Immature natural killer cell (primary cell): ENCODE measurements at regions not wholly inside any gene's neighbourhood (a gene's known extent, or its start where the extent isn't known, plus 50 kb on each side); places are given as distances from the start of the nearest gene placed in this dataset.

Experiments
- DNase-seq, 3 donors: peaks; one replicate each; pipeline ENCODE4 v3.0.0; 2022; ENCODE audit warnings: mixed read lengths in 1 of 3
- H3K27ac Mint-ChIP-seq, 6 donors: one replicate each; pipeline ENCODE4 v1.8.0; 2020; ENCODE audit warnings: mixed read lengths in 6 of 6, mild to moderate bottlenecking in 5 of 6, inconsistent platforms in 4 of 6, moderate library complexity in 3 of 6
- H3K27me3 Mint-ChIP-seq, 3 donors: one replicate each; pipeline ENCODE4 v1.8.0; 2020 to 2021; ENCODE audit warnings: low read depth in 3 of 3, mild to moderate bottlenecking in 3 of 3, mixed read lengths in 3 of 3, moderate library complexity in 3 of 3, inconsistent platforms in 1 of 3
- H3K36me3 Mint-ChIP-seq, 3 donors: one replicate each; pipeline ENCODE4 v1.8.0; 2020; ENCODE audit warnings: mixed read lengths in 3 of 3, inconsistent platforms in 2 of 3, mild to moderate bottlenecking in 2 of 3
- H3K4me1 Mint-ChIP-seq, 2 donors: one replicate each; pipeline ENCODE4 v1.8.0; 2020; ENCODE audit warnings: inconsistent platforms in 2 of 2, mild to moderate bottlenecking in 2 of 2, mixed read lengths in 2 of 2, moderate library complexity in 1 of 2
- H3K4me3 Mint-ChIP-seq, 5 donors: one replicate each; pipeline ENCODE4 v1.8.0; 2020; ENCODE audit warnings: mild to moderate bottlenecking in 5 of 5, mixed read lengths in 5 of 5, inconsistent platforms in 3 of 5, moderate library complexity in 3 of 5
- H3K9me3 Mint-ChIP-seq, 6 donors: one replicate each; pipeline ENCODE4 v1.8.0; 2020; ENCODE audit warnings: mild to moderate bottlenecking in 6 of 6, mixed read lengths in 6 of 6, inconsistent platforms in 4 of 6, moderate library complexity in 3 of 6

- H3K27ac Mint-ChIP-seq = no peak overlapping the region
- H3K27me3 Mint-ChIP-seq = peaks cover 3 to 12% (median 10%) of the 10 kb centered on the region in 3 donors
- H3K36me3 Mint-ChIP-seq = no peaks in the 10 kb centered on the region
- no peaks in the 10 kb centered on the region for H3K4me1 Mint-ChIP-seq
- H3K4me3 Mint-ChIP-seq = no peak overlapping the region
- DNase-seq = no peak
- peaks cover 0 to 2% (median 0%) of the 10 kb centered on the region in 6 donors for H3K9me3 Mint-ChIP-seq
Measured at GRCh38 chr10:117601716-117602115, 59.2 kb downstream of the EMX2 start.

GRCh38 chr10:117603081-117603480 lies 60.5 kb downstream of the EMX2 start:
- DNase-seq = no peak
- Mint-ChIP-seq H3K36me3 (no peaks in the 10 kb centered on the region), H3K9me3 (peaks cover 0 to 2% (median 0%) of the 10 kb centered on the region in 6 donors), H3K27ac (no peak overlapping the region), H3K4me1 (no peaks in the 10 kb centered on the region), H3K4me3 (no peak overlapping the region), H3K27me3 (peaks cover 3 to 7% (median 6%) of the 10 kb centered on the region in 3 donors)

- no peak overlapping the region for H3K27ac Mint-ChIP-seq
- H3K4me3 Mint-ChIP-seq = no peak overlapping the region
- H3K9me3 Mint-ChIP-seq = peaks cover 0 to 2% (median 0%) of the 10 kb centered on the region in 6 donors
- no peaks in the 10 kb centered on the region for H3K4me1 Mint-ChIP-seq
- peaks cover 3 to 7% (median 6%) of the 10 kb centered on the region in 3 donors for H3K27me3 Mint-ChIP-seq
- H3K36me3 Mint-ChIP-seq = no peaks in the 10 kb centered on the region
- DNase-seq = no peak
Measured at GRCh38 chr10:117603726-117604125, 61.2 kb downstream of the EMX2 start.

GRCh38 chr10:117609095-117609795 lies 66.7 kb downstream of the EMX2 start:
- H3K4me1 Mint-ChIP-seq = no peaks in the 10 kb centered on the region
- H3K27ac Mint-ChIP-seq = no peak overlapping the region
- peaks cover 1 to 7% (median 7%) of the 10 kb centered on the region in 3 donors for H3K27me3 Mint-ChIP-seq
- H3K36me3 Mint-ChIP-seq = no peaks in the 10 kb centered on the region
- no peak overlapping the region for H3K4me3 Mint-ChIP-seq
- DNase-seq = no peak
- no peaks in the 10 kb centered on the region for H3K9me3 Mint-ChIP-seq

GRCh38 chr10:117609796-117610170 lies 67.2 kb downstream of the EMX2 start:
- no peaks in the 10 kb centered on the region for H3K36me3 Mint-ChIP-seq
- H3K4me1 Mint-ChIP-seq = no peaks in the 10 kb centered on the region
- H3K4me3 Mint-ChIP-seq = no peak overlapping the region
- DNase-seq = no peak
- peaks cover 1 to 7% (median 7%) of the 10 kb centered on the region in 3 donors for H3K27me3 Mint-ChIP-seq
- no peaks in the 10 kb centered on the region for H3K9me3 Mint-ChIP-seq
- H3K27ac Mint-ChIP-seq = no peak overlapping the region

GRCh38 chr10:117610321-117610720 lies 67.8 kb downstream of the EMX2 start:
- DNase-seq = no peak
- Mint-ChIP-seq H3K4me1 (no peaks in the 10 kb centered on the region), H3K27me3 (peaks cover 1 to 7% (median 7%) of the 10 kb centered on the region in 3 donors), H3K27ac (no peak overlapping the region), H3K4me3 (no peak overlapping the region), H3K36me3 (no peaks in the 10 kb centered on the region), H3K9me3 (no peaks in the 10 kb centered on the region)

- no peaks in the 10 kb centered on the region for H3K9me3 Mint-ChIP-seq
Measured at GRCh38 chr10:117612113-117612512, 69.6 kb downstream of the EMX2 start.

GRCh38 chr10:117615649-117616048 lies 73.1 kb downstream of the EMX2 start:
- H3K4me3 Mint-ChIP-seq = no peak overlapping the region
- no peak for DNase-seq
- peaks cover 0 to 18% (median 7%) of the 10 kb centered on the region in 3 donors for H3K27me3 Mint-ChIP-seq
- H3K9me3 Mint-ChIP-seq = no peaks in the 10 kb centered on the region
- no peaks in the 10 kb centered on the region for H3K36me3 Mint-ChIP-seq
- no peak overlapping the region for H3K27ac Mint-ChIP-seq
- no peaks in the 10 kb centered on the region for H3K4me1 Mint-ChIP-seq

More at GRCh38 chr10:117612113-117612512, 69.6 kb downstream of the EMX2 start:
- Mint-ChIP-seq H3K4me3 (no peak overlapping the region), H3K27ac (no peak overlapping the region), H3K36me3 (no peaks in the 10 kb centered on the region), H3K27me3 (peaks cover 1 to 6% (median 3%) of the 10 kb centered on the region in 3 donors), H3K4me1 (no peaks in the 10 kb centered on the region)
- DNase-seq = no peak

GRCh38 chr10:117616179-117616578 lies 73.6 kb downstream of the EMX2 start:
- DNase-seq = no peak
- peaks cover 0 to 17% (median 5%) of the 10 kb centered on the region in 3 donors for H3K27me3 Mint-ChIP-seq
- H3K4me3 Mint-ChIP-seq = no peak overlapping the region
- H3K4me1 Mint-ChIP-seq = no peaks in the 10 kb centered on the region
- no peaks in the 10 kb centered on the region for H3K36me3 Mint-ChIP-seq
- no peaks in the 10 kb centered on the region for H3K9me3 Mint-ChIP-seq
- no peak overlapping the region for H3K27ac Mint-ChIP-seq

- Mint-ChIP-seq H3K36me3 (no peaks in the 10 kb centered on the region), H3K27me3 (peaks cover 0 to 15% (median 10%) of the 10 kb centered on the region in 3 donors), H3K27ac (no peak overlapping the region), H3K9me3 (no peaks in the 10 kb centered on the region), H3K4me1 (no peaks in the 10 kb centered on the region), H3K4me3 (no peak overlapping the region)
- no peak for DNase-seq
Measured at GRCh38 chr10:117617086-117617485, 74.5 kb downstream of the EMX2 start.

GRCh38 chr10:117617659-117618058 lies 75.1 kb downstream of the EMX2 start:
- DNase-seq = peak in 2 of 3 donors; percentile 16 to 39
- no peak overlapping the region for H3K4me3 Mint-ChIP-seq
- H3K9me3 Mint-ChIP-seq = no peaks in the 10 kb centered on the region
- no peaks in the 10 kb centered on the region for H3K36me3 Mint-ChIP-seq
- no peaks in the 10 kb centered on the region for H3K4me1 Mint-ChIP-seq
- H3K27ac Mint-ChIP-seq = no peak overlapping the region
- peaks cover 0 to 14% (median 13%) of the 10 kb centered on the region in 3 donors for H3K27me3 Mint-ChIP-seq

- Mint-ChIP-seq H3K27me3 (peaks cover 0 to 14% (median 13%) of the 10 kb centered on the region in 3 donors), H3K4me1 (no peaks in the 10 kb centered on the region), H3K36me3 (no peaks in the 10 kb centered on the region), H3K9me3 (no peaks in the 10 kb centered on the region), H3K4me3 (no peak overlapping the region), H3K27ac (no peak overlapping the region)
- no peak for DNase-seq
Measured at GRCh38 chr10:117619223-117619622, 76.7 kb downstream of the EMX2 start.

GRCh38 chr10:117619707-117620405 lies 77.3 kb downstream of the EMX2 start:
- Mint-ChIP-seq H3K36me3 (no peaks in the 10 kb centered on the region), H3K4me1 (no peaks in the 10 kb centered on the region), H3K27ac (no peak overlapping the region), H3K27me3 (peaks cover 0 to 14% (median 14%) of the 10 kb centered on the region in 3 donors), H3K4me3 (no peak overlapping the region), H3K9me3 (no peaks in the 10 kb centered on the region)
- no peak for DNase-seq

GRCh38 chr10:117621196-117621595 lies 78.7 kb downstream of the EMX2 start:
- DNase-seq = no peak
- H3K27ac Mint-ChIP-seq = no peak overlapping the region
- no peaks in the 10 kb centered on the region for H3K9me3 Mint-ChIP-seq
- H3K27me3 Mint-ChIP-seq = peaks cover 0 to 14% (median 14%) of the 10 kb centered on the region in 3 donors
- no peak overlapping the region for H3K4me3 Mint-ChIP-seq
- H3K36me3 Mint-ChIP-seq = no peaks in the 10 kb centered on the region
- H3K4me1 Mint-ChIP-seq = no peaks in the 10 kb centered on the region
